KMS-11 (cell line): ENCODE measurements at regions not wholly inside any gene's neighbourhood (a gene's known extent, or its start where the extent isn't known, plus 50 kb on each side); places are given as distances from the start of the nearest gene placed in this dataset.

Experiments used
- H2AFZ ChIP-seq: fragments of 200-600 bp; sonication (generic); 2 replicates; pipeline ENCODE4 v1.6.1; 2016; ENCODE audit warnings: antibody characterized with exemption, mixed run types, low read depth
- H3K27ac ChIP-seq: fragments of 200-600 bp; sonication (generic); 2 replicates; pipeline ENCODE4 v1.6.1; 2016; ENCODE audit warnings: mild to moderate bottlenecking, mixed run types
- H3K27me3 ChIP-seq: fragments of 200-600 bp; sonication (generic); 2 replicates; pipeline ENCODE4 v1.6.1; 2017; ENCODE audit warnings: mild to moderate bottlenecking, low read depth, mixed run types, moderate library complexity; ENCODE audit not compliant: insufficient read depth
- H3K36me3 ChIP-seq: fragments of 200-600 bp; sonication (generic); 2 replicates; pipeline ENCODE4 v1.6.1; 2017; ENCODE audit warnings: mild to moderate bottlenecking, mixed run types; ENCODE audit not compliant: insufficient read depth
- H3K4me1 ChIP-seq: fragments of 200-600 bp; sonication (generic); 2 replicates; pipeline ENCODE4 v1.6.1; 2016; ENCODE audit warnings: mild to moderate bottlenecking, low read depth, mixed run types; ENCODE audit not compliant: poor library complexity, severe bottlenecking
- H3K4me2 ChIP-seq: fragments of 200-600 bp; sonication (generic); 2 replicates; pipeline ENCODE4 v1.7.0; 2016; ENCODE audit warnings: mild to moderate bottlenecking, mixed run types
- H3K4me3 ChIP-seq: fragments of 200-600 bp; sonication (generic); IDR thresholded peaks from 2 replicates; pipeline ENCODE4 v1.6.1; 2017; ENCODE audit warnings: low read depth, low read length, mixed read lengths; ENCODE audit not compliant: insufficient read depth
- H3K79me2 ChIP-seq: fragments of 200-600 bp; sonication (generic); 2 replicates; pipeline ENCODE4 v1.6.1; 2016; ENCODE audit warnings: low read depth, mixed run types; ENCODE audit not compliant: insufficient read depth
- H3K9ac ChIP-seq: fragments of 200-600 bp; sonication (generic); 2 replicates; pipeline ENCODE4 v1.6.1; 2016; ENCODE audit warnings: mild to moderate bottlenecking, mixed run types
- H4K20me1 ChIP-seq: fragments of 200-600 bp; sonication (generic); 2 replicates; pipeline ENCODE4 v1.6.1; 2016; ENCODE audit warnings: mild to moderate bottlenecking, mixed run types; ENCODE audit not compliant: insufficient read depth
- TF ChIP-seq, protein P1 (sequence below): fragments of 200-600 bp; sonication (generic); conservative IDR thresholded peaks from 2 replicates; pipeline ENCODE4 v1.6.1; 2017; ENCODE audit warnings: low read depth, mild to moderate bottlenecking, antibody characterized with exemption, low read length, moderate library complexity, mixed read lengths

DNA sequence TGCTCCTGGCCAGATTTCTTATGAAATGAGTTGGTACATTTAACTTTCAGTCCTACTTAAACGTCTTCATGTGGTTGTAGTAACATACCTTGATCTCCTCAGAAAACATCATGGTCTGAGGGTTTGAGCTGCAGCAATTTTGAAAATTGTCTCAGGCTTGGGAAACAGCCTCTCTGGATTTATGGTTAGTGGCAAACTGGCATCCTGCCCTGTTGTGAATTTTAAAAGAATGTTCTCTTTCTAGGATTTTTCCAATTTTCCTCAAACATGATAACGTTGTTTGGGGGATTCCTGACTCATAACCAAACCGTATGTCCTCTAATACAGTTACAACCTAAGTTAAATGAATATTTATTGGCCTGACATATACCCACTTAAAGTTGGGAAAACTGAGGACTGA lies 624.4 kb downstream of the LMO4 start:
- peaks cover 9% of the 10 kb centered on the region for H3K4me1 ChIP-seq
- TF ChIP-seq, protein P1, sequence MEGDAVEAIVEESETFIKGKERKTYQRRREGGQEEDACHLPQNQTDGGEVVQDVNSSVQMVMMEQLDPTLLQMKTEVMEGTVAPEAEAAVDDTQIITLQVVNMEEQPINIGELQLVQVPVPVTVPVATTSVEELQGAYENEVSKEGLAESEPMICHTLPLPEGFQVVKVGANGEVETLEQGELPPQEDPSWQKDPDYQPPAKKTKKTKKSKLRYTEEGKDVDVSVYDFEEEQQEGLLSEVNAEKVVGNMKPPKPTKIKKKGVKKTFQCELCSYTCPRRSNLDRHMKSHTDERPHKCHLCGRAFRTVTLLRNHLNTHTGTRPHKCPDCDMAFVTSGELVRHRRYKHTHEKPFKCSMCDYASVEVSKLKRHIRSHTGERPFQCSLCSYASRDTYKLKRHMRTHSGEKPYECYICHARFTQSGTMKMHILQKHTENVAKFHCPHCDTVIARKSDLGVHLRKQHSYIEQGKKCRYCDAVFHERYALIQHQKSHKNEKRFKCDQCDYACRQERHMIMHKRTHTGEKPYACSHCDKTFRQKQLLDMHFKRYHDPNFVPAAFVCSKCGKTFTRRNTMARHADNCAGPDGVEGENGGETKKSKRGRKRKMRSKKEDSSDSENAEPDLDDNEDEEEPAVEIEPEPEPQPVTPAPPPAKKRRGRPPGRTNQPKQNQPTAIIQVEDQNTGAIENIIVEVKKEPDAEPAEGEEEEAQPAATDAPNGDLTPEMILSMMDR: no peak

DNA sequence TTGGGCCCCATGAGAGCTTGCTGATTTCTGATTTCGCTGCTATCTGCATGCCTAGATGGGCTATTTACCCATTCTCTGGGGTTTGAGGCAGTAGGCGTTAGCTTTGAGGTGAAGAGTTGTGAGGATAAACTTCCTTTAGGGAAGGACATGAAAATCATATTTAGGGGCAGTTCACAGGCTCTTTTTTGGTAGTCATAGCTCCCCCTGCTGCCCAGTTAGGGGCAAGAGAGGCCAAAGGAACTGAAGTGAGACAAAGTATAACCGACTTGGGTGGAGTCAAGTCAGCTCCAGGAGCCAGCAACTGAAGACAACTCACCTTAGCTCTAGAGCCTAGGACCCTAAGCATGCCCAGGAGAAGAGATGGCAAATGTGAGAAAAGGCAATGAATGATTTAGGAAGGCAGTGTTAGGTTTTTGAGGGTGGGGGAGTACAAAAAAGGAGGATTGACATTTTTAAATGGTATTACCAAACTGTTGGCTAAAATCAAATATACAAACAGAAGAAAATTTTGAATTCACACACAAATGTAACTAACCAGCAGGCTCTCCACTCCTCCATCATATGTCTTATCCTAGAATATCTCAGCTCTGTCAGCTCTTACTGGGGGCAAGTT lies 625.2 kb downstream of the LMO4 start:
- Histone ChIP-seq H3K27ac (no peak overlapping the region), H3K9ac (no peak overlapping the region), H3K36me3 (no peaks in the 10 kb centered on the region; the same call in 1 of the 2 replicates), H3K4me3 (no peak overlapping the region), H3K27me3 (no peaks in the 10 kb centered on the region), H2AFZ (peak overlapping the region; percentile 38; the same call in 1 of the 2 replicates), H3K4me1 (peaks cover 9% of the 10 kb centered on the region), H4K20me1 (no peaks in the 10 kb centered on the region), H3K79me2 (no peaks in the 10 kb centered on the region), H3K4me2 (no peak overlapping the region)
- TF ChIP-seq, protein P1: peak; percentile 67

More for the DNA sequence above, 624.4 kb downstream of the LMO4 start:
- Histone ChIP-seq H3K36me3 (no peaks in the 10 kb centered on the region; the same call in 1 of the 2 replicates), H3K79me2 (no peaks in the 10 kb centered on the region), H3K4me3 (no peak overlapping the region), H3K27ac (no peak overlapping the region), H4K20me1 (no peaks in the 10 kb centered on the region), H2AFZ (no peak overlapping the region), H3K4me2 (no peak overlapping the region), H3K9ac (no peak overlapping the region), H3K27me3 (no peaks in the 10 kb centered on the region)

DNA sequence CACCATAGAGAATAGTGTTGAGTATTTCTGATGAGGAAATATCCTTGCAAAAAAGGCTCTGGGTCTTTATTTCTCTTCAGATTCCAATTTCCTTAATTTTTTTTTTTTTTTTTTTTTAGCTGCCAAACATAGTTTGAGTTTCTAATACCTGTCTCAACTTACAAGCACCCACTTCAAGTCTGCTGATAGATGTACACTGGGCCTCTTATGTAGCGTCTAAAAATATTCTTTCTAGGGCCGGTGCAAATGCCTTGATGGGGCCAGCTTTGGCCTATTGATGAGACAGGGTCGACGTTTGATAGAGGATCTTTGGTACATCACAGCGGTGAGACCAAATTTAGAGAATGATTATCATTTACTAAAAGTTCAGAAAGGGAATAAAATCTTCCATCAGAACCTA lies 626.4 kb downstream of the LMO4 start:
- Histone ChIP-seq H3K79me2 (no peaks in the 10 kb centered on the region), H3K4me3 (no peak overlapping the region), H3K4me2 (no peak overlapping the region), H3K36me3 (no peaks in the 10 kb centered on the region; the same call in 1 of the 2 replicates), H3K27me3 (no peaks in the 10 kb centered on the region), H2AFZ (no peak overlapping the region), H3K9ac (no peak overlapping the region), H4K20me1 (no peaks in the 10 kb centered on the region), H3K4me1 (peaks cover 9% of the 10 kb centered on the region), H3K27ac (no peak overlapping the region)
- TF ChIP-seq, protein P1: no peak

DNA sequence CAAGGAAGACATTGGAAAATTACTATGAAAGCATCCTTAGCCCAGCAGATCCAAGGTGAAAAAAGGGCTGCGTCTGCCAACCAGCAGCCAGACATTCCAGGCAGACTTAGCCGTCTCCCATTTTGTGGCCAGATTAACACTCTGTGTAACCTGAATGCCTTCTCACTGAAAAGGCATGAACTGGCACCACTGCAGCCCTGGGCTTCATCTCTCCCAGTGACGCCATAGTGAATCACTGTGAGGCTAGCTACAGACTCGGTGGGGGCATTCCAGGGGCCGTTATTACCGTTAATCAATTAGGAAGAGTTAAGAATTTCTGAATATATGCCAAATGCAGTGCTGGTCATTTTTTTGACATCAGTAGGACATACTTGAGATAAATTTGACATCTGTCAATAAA lies 627.4 kb downstream of the LMO4 start:
- Histone ChIP-seq H2AFZ (no peak overlapping the region), H3K36me3 (no peaks in the 10 kb centered on the region; the same call in 1 of the 2 replicates), H3K4me3 (no peak overlapping the region), H3K4me1 (peaks cover 9% of the 10 kb centered on the region), H3K27me3 (no peaks in the 10 kb centered on the region), H4K20me1 (no peaks in the 10 kb centered on the region), H3K27ac (no peak overlapping the region), H3K9ac (no peak overlapping the region), H3K79me2 (no peaks in the 10 kb centered on the region), H3K4me2 (no peak overlapping the region)
- TF ChIP-seq, protein P1: no peak
